Spleen (tissue), 7 donors: ENCODE measurements at regions not wholly inside any gene's neighbourhood (a gene's known extent, or its start where the extent isn't known, plus 50 kb on each side); places are given as distances from the start of the nearest gene placed in this dataset.

ENCODE experiments used
- CTCF ChIP-seq, 11 experiments: fragments of 200-600 bp in 7 of 11; fragments of 450-650 bp in 4 of 11; sonication (generic) in 4 of 11; IDR thresholded peaks in 8 of 11; conservative IDR thresholded peaks in 3 of 11; 1 replicate in 7 of 11; 2 replicates in 4 of 11; pipeline versions ENCODE4 v1.4.0 to v1.8.0; 2016 to 2021; ENCODE audit warnings: antibody characterized with exemption in 11 of 11, inconsistent platforms in 4 of 11, mild to moderate bottlenecking in 1 of 11
- POLR2A ChIP-seq, 3 donors: fragments of 450-650 bp; IDR thresholded peaks; one replicate each; pipeline ENCODE4 v1.5.1; 2017; ENCODE audit warnings: antibody characterized with exemption in 3 of 3, mild to moderate bottlenecking in 1 of 3
- donor health status: DM: no; HTN: no; CAD: no; lungs with moderate emphysema.
- donor health status: DM: no; HTN: no; CAD: no.
- donor health status: DM: no; HTN: no; CAD: no.

DNA sequence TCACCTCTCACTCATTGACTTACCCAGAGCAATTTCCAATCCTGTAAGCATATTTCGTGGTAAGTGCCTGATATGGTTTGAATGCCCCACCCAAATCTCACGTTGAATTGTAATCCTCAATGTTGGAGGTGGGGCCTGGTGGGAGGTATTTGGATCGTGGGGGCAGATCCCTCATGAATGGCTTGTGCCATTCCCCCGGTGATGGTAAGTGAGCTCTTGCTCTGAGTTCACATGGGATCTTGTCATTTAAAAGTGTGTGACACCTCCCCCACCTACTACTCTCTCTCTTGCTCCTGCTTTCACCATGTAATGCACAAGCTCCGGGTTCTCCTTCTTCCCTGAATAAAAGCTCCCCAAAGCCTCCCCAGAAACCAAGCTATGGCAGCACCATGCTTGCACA is 1165.5 kb downstream of the CDH12 start:
- TF ChIP-seq CTCF (IDR thresholded peaks at IDR 0.05 in 8 of 11, conservative IDR thresholded peaks at IDR 0.05 in 3 of 11): no peak
- TF ChIP-seq POLR2A (IDR thresholded peaks at IDR 0.05): no peak
